ENCODE measurements at regions not wholly inside any gene's neighbourhood (a gene's known extent, or its start where the extent isn't known, plus 50 kb on each side); places are given as distances from the start of the nearest gene placed in this dataset.
"Not testable (repeated sequence)": the region's sequence is repeated elsewhere in the genome, so short reads cannot be mapped to it uniquely, and the experiment has no call there.

GRCh38 chr5:62212648-62213047 lies 93.4 kb upstream of the KIF2A start:
- no peak for ATAC-seq
- intact Hi-C loops (cut with DNase I): no loop called here

DNA sequence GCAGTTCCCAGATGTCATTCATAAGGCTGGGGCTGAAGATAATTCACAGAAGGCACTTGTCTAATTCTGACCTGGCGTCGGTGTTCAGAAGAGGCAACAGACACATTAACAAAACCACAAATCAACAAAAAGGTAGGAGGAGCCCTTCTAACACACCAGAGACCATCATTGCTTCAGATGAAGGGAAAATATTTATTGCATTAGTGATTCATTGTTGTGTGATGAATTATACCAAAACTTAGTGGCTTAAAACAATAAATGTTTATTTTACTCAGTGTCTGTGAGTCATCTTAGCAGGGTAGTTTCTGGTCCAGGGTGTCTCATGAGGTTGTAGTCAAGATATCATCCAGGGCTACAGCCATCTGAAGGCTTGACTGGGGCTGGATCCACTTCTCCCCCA lies 91.3 kb upstream of the KIF2A start:
- TF ChIP-seq, protein P1, sequence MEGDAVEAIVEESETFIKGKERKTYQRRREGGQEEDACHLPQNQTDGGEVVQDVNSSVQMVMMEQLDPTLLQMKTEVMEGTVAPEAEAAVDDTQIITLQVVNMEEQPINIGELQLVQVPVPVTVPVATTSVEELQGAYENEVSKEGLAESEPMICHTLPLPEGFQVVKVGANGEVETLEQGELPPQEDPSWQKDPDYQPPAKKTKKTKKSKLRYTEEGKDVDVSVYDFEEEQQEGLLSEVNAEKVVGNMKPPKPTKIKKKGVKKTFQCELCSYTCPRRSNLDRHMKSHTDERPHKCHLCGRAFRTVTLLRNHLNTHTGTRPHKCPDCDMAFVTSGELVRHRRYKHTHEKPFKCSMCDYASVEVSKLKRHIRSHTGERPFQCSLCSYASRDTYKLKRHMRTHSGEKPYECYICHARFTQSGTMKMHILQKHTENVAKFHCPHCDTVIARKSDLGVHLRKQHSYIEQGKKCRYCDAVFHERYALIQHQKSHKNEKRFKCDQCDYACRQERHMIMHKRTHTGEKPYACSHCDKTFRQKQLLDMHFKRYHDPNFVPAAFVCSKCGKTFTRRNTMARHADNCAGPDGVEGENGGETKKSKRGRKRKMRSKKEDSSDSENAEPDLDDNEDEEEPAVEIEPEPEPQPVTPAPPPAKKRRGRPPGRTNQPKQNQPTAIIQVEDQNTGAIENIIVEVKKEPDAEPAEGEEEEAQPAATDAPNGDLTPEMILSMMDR (IDR thresholded peaks at IDR 0.05): no peak
- Histone ChIP-seq H3K27me3 (ENCODE audit: low read depth) (no peaks in the 10 kb centered on the region), H3K9me3 (no peaks in the 10 kb centered on the region), H3K4me1 (no peaks in the 10 kb centered on the region), H3K36me3 (no peaks in the 10 kb centered on the region), H3K27ac (no peak overlapping the region), H3K4me3 (no peak overlapping the region)
- no peak for ATAC-seq
- intact Hi-C loops (cut with DNase I): no loop called here
- DNase-seq: no peak

More at GRCh38 chr5:62212648-62213047, 93.4 kb upstream of the KIF2A start:
- Histone ChIP-seq H3K27me3 (ENCODE audit: low read depth) (no peaks in the 10 kb centered on the region), H3K4me1 (no peaks in the 10 kb centered on the region), H3K27ac (no peak overlapping the region), H3K9me3 (no peaks in the 10 kb centered on the region), H3K36me3 (no peaks in the 10 kb centered on the region), H3K4me3 (no peak overlapping the region)
- DNase-seq: no peak
- TF ChIP-seq, protein P1 (IDR thresholded peaks at IDR 0.05): no peak

DNA sequence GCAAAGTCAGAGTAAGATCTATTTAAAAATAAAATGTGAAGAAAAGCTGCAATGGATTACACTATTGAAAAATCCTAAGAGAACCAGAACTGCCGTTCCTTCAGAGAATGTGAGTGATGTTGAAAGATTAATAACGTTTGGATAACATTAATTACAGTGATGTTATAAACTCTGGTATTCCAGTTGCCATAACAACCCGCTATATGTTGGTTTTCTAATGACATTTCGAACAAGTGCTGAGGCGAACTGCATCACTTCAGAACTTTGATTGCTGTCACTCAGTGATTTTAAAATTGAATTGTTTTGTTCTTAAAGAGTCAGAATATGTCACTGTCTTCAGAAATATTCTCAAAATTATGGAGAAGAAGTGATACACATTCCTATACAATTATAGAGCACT lies 89.4 kb upstream of the KIF2A start:
- H3K27ac ChIP-seq; H3K4me3 ChIP-seq; intact Hi-C loops (cut with DNase I); H3K36me3 ChIP-seq; H3K27me3 ChIP-seq (ENCODE audit: low read depth); DNase-seq; H3K4me1 ChIP-seq; ATAC-seq; H3K9me3 ChIP-seq: not testable (repeated sequence)

DNA sequence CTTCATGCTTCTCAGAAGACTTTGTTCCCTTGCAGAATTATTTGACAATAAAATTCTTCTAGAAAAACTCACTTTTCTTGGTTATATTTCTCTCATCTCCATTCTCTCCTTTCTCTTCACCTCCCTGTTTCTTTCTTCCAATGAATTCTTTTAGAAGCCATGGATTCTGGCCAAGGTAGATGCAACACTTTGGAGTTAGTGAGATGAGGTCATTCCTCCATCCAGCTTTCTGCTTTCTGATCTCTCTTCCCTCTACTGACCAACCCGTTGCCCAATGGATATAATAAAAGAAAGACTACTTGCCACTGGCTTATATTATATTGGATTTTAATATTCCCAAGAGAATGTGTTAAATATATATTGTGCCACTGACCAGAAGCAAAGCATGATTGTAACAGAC lies 88.9 kb upstream of the KIF2A start:
- H3K4me3 ChIP-seq; ATAC-seq; H3K27me3 ChIP-seq (ENCODE audit: low read depth); H3K27ac ChIP-seq; DNase-seq; H3K36me3 ChIP-seq; H3K4me1 ChIP-seq; H3K9me3 ChIP-seq; intact Hi-C loops (cut with DNase I): not testable (repeated sequence)

DNA sequence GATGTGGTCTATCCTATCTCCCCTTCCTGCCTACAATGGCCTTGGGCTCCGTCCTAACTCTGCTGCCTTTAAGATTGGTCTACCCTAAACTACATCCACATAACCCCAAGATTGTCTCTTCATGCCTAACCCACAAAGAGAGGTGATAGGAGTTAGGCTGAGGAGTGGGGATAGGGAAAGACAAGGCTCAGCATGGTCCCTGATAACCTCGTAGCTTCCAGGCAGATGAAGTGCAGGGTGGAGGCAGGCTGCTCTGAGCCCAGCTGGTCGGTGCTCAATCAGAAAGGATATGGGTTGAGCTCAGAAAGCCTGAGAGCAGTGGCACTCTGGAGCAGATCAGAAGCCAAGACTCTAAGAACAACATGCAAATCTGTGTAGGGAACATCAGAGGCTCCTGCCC lies 87.1 kb upstream of the KIF2A start:
- ATAC-seq; intact Hi-C loops (cut with DNase I); H3K27me3 ChIP-seq (ENCODE audit: low read depth); H3K9me3 ChIP-seq; H3K36me3 ChIP-seq; DNase-seq; H3K27ac ChIP-seq; H3K4me1 ChIP-seq; H3K4me3 ChIP-seq: not testable (repeated sequence)

- H3K9me3 ChIP-seq; H3K27ac ChIP-seq; H3K27me3 ChIP-seq (ENCODE audit: low read depth); DNase-seq; intact Hi-C loops (cut with DNase I); ATAC-seq; H3K36me3 ChIP-seq; H3K4me1 ChIP-seq; H3K4me3 ChIP-seq: not testable (repeated sequence)
Measured at GRCh38 chr5:62221881-62222280, 84.1 kb upstream of the KIF2A start.

DNA sequence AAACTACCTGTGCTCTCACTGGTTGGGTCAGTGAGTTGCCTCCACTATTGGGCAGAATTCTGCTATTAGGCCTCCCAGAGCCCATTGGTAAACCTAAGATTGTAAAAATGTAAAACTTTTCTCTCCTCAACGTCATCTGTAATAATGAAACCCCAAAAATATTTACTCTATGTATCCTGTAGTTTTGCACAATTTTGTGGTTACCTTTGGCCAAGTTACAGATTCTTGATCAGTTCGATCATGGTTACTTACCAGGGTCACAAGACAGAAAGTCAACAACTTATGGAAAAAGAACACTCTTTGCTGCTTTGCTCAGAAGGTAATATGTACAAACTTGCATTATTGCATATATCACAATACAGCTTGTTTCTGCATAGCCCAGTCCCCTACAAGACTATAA lies 83.7 kb upstream of the KIF2A start:
- H3K36me3 ChIP-seq; intact Hi-C loops (cut with DNase I); H3K4me3 ChIP-seq; H3K4me1 ChIP-seq; H3K27ac ChIP-seq; H3K9me3 ChIP-seq; H3K27me3 ChIP-seq (ENCODE audit: low read depth); DNase-seq; ATAC-seq: not testable (repeated sequence)

- H3K27me3 ChIP-seq (ENCODE audit: low read depth); H3K36me3 ChIP-seq; H3K27ac ChIP-seq; H3K9me3 ChIP-seq; H3K4me1 ChIP-seq; intact Hi-C loops (cut with DNase I): not testable (repeated sequence)
- peak overlapping the region; percentile 34 for H3K4me3 ChIP-seq
- ATAC-seq (peak; percentile 97 to 98), DNase-seq (peak; percentile 67)
- TF ChIP-seq, protein P1 (IDR thresholded peaks at IDR 0.05): peak; percentile 59
Measured at GRCh38 chr5:62223312-62223670, 82.7 kb upstream of the KIF2A start.

All from lower lobe of right lung (tissue), 2 donors.